Kidney epithelial cell (primary cell): ENCODE measurements at regions not wholly inside any gene's neighbourhood (a gene's known extent, or its start where the extent isn't known, plus 50 kb on each side); places are given as distances from the start of the nearest gene placed in this dataset.

Experiments used
- DNase-seq: peaks from one replicate; pipeline ENCODE4 v3.0.0-alpha.2; 2010; ENCODE audit warnings: low read depth
- H3K27me3 ChIP-seq: 2 replicates; pipeline ENCODE4 v1.6.0; 2011; ENCODE audit warnings: low read length; ENCODE audit not compliant: control insufficient read depth, insufficient read depth
- H3K36me3 ChIP-seq: 2 replicates; pipeline ENCODE4 v1.5.1; 2011; ENCODE audit warnings: low read length; ENCODE audit not compliant: control insufficient read depth, insufficient read depth
- H3K4me3 ChIP-seq: 2 replicates; pipeline ENCODE4 v1.5.1; 2011; ENCODE audit warnings: low read depth, mild to moderate bottlenecking, control low read depth, low read length
- CTCF ChIP-seq: IDR thresholded peaks from 2 replicates; pipeline ENCODE4 v1.5.1; 2011; ENCODE audit warnings: mild to moderate bottlenecking, moderate library complexity, low read length, control low read depth, inconsistent platforms; ENCODE audit not compliant: insufficient read depth, poor library complexity, severe bottlenecking

- no peaks in the 10 kb centered on the region for H3K36me3 ChIP-seq
- no peak overlapping the region for H3K4me3 ChIP-seq
- no peaks in the 10 kb centered on the region for H3K27me3 ChIP-seq
- no peak for DNase-seq
- no peak for TF ChIP-seq CTCF
Measured at GRCh38 chr5:97629276-97629675, 446.2 kb upstream of the RIOK2 start.

GRCh38 chr5:97635553-97635952 is 452.5 kb upstream of the RIOK2 start:
- DNase-seq = no peak
- no peak for TF ChIP-seq CTCF
- Histone ChIP-seq H3K4me3 (no peak overlapping the region), H3K27me3 (no peaks in the 10 kb centered on the region), H3K36me3 (no peaks in the 10 kb centered on the region)

DNA sequence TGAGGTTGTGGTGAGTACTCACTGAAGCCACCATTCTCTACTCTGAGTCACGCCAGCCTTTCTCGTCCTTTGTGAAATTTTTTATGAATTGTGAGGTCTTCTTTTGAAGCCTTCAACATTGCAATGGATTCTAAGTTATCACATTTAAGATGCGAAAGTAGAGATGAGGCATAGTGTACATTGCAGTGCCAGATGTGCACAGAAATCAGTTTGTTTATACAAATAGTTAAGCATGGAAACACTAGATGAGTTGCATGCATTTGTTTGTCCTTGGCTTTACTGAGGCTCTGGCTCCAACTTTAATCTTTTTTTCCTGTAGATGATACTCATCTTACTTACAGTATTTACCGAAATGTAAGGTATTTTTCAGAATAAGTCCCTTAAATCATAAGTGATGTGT is 453.7 kb upstream of the RIOK2 start:
- DNase-seq = no peak
- TF ChIP-seq CTCF = no peak
- H3K4me3 ChIP-seq = no peak overlapping the region
- H3K27me3 ChIP-seq = no peaks in the 10 kb centered on the region
- H3K36me3 ChIP-seq = no peaks in the 10 kb centered on the region

DNA sequence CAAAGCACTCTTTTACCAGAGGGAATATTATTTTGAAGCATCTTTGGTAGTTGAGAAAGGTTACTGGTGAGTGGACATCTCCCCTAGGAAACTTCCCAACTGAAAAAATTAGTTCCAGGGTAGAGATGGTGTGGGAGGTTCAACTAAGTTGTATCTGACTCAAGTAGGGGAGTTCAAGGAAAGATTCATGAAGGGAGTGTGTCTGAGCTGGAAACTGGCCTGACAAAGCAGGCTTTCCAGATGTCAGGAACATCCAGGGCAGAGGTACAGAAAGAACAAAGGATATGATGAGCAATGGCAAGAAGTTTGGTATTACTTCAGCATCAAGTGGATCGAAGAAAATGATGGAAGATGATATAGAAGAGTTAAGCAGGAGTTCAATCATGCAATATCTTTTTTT is 458.0 kb upstream of the RIOK2 start:
- Histone ChIP-seq H3K4me3 (no peak overlapping the region), H3K36me3 (no peaks in the 10 kb centered on the region), H3K27me3 (no peaks in the 10 kb centered on the region)
- no peak for TF ChIP-seq CTCF
- no peak for DNase-seq

DNA sequence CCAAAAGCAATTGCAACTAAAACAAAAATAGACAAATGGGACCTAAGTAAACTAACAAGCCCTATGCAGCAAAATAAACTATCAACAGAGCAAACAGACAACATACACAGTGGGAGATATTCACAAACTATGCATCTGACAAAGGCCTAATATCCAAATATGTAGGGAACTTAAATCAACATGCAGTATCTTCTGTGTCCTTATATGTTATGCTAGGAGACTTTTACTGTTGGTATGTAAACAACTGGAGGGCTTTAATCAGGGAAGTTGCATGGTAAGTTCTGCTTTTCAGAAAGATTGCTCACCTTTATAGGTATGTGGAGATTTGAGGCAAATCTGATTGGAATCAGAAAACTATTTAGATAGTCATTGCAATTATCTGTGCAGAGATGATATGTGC is 461.2 kb upstream of the RIOK2 start:
- Histone ChIP-seq H3K4me3 (no peak overlapping the region), H3K36me3 (no peaks in the 10 kb centered on the region), H3K27me3 (no peaks in the 10 kb centered on the region)
- DNase-seq = no peak
- no peak for TF ChIP-seq CTCF

- DNase-seq = no peak
- H3K27me3 ChIP-seq = no peaks in the 10 kb centered on the region
- H3K36me3 ChIP-seq = no peaks in the 10 kb centered on the region
- H3K4me3 ChIP-seq = no peak overlapping the region
- TF ChIP-seq CTCF = no peak
Measured at GRCh38 chr5:97644896-97645295, 461.8 kb upstream of the RIOK2 start.
